Osteocyte (in vitro differentiated cells): ENCODE measurements at regions not wholly inside any gene's neighbourhood (a gene's known extent, or its start where the extent isn't known, plus 50 kb on each side); places are given as distances from the start of the nearest gene placed in this dataset.

Experiments
- DNase-seq: peaks from one replicate; pipeline ENCODE4 v3.0.0; 2021; ENCODE audit warnings: mixed read lengths; ENCODE audit not compliant: unreplicated experiment; ENCODE audit errors: extremely low spot score
- H3K27ac Mint-ChIP-seq: one replicate; pipeline ENCODE4 v1.8.0; 2021; ENCODE audit warnings: mild to moderate bottlenecking, mixed read lengths; ENCODE audit not compliant: unreplicated experiment
- H3K27me3 Mint-ChIP-seq: one replicate; pipeline ENCODE4 v1.8.0; 2021; ENCODE audit warnings: mixed read lengths; ENCODE audit not compliant: unreplicated experiment
- H3K36me3 Mint-ChIP-seq: one replicate; pipeline ENCODE4 v1.8.0; 2021; ENCODE audit warnings: mixed read lengths; ENCODE audit not compliant: unreplicated experiment
- H3K4me1 Mint-ChIP-seq: one replicate; pipeline ENCODE4 v1.8.0; 2021; ENCODE audit warnings: mixed read lengths; ENCODE audit not compliant: unreplicated experiment
- H3K4me3 Mint-ChIP-seq: one replicate; pipeline ENCODE4 v1.8.0; 2021; ENCODE audit warnings: mild to moderate bottlenecking, moderate library complexity, mixed read lengths; ENCODE audit not compliant: unreplicated experiment
- H3K9me3 Mint-ChIP-seq: one replicate; pipeline ENCODE4 v1.8.0; 2021; ENCODE audit warnings: mixed read lengths; ENCODE audit not compliant: unreplicated experiment
- TF ChIP-seq, protein P1 (sequence below): fragments of 200-600 bp; sonication (generic); IDR thresholded peaks from 2 replicates; pipeline ENCODE4 v1.5.0; 2021; ENCODE audit warnings: antibody characterized with exemption, mild to moderate bottlenecking, moderate library complexity

DNA sequence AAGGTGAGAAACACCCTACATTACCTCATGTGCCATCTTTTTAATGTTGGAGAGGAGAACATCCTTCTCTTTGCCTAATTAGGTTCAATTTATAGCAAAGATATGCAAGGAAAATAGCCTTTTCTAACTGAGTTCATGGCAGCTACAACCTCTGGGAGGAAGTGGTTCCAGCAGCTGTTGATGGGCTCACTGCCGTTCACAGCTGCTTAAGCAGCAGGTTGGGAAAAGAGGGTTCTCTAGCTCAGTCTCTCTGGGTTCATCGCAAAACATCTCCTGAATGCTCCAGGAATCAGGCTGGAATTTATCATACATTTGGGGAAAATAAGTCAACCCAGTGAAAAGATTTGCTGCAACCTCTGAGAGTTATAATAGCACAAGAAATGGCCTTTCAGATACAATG lies 115.1 kb downstream of the UNC5CL start:
- no peak overlapping the region for H3K27ac Mint-ChIP-seq
- H3K27me3 Mint-ChIP-seq: peaks cover 6% of the 10 kb centered on the region
- DNase-seq: no peak
- peaks cover 5% of the 10 kb centered on the region for H3K4me1 Mint-ChIP-seq
- H3K36me3 Mint-ChIP-seq: no peaks in the 10 kb centered on the region
- TF ChIP-seq, protein P1, sequence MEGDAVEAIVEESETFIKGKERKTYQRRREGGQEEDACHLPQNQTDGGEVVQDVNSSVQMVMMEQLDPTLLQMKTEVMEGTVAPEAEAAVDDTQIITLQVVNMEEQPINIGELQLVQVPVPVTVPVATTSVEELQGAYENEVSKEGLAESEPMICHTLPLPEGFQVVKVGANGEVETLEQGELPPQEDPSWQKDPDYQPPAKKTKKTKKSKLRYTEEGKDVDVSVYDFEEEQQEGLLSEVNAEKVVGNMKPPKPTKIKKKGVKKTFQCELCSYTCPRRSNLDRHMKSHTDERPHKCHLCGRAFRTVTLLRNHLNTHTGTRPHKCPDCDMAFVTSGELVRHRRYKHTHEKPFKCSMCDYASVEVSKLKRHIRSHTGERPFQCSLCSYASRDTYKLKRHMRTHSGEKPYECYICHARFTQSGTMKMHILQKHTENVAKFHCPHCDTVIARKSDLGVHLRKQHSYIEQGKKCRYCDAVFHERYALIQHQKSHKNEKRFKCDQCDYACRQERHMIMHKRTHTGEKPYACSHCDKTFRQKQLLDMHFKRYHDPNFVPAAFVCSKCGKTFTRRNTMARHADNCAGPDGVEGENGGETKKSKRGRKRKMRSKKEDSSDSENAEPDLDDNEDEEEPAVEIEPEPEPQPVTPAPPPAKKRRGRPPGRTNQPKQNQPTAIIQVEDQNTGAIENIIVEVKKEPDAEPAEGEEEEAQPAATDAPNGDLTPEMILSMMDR: no peak
- no peaks in the 10 kb centered on the region for H3K9me3 Mint-ChIP-seq
- H3K4me3 Mint-ChIP-seq: no peak overlapping the region

DNA sequence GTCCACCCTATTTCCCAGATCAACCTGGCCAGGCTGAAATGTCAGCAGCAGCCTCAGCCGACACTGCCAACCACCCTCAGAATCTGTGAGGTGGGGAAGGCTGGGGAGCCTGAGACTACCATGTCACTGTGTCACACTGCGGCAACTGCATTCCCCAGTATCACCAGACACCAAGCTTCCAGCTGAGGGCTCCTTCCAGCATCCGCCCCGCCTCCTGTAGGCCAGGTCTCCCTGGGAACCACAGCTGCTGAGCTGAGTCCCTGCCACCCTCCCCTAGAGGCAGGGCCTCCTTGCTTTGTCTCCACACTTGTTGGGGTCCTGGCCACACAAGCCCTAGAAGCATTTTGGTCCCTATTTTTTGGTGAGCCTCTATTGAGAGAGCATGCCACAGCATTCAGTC lies 115.7 kb downstream of the UNC5CL start:
- no peak overlapping the region for H3K4me3 Mint-ChIP-seq
- no peak overlapping the region for H3K27ac Mint-ChIP-seq
- TF ChIP-seq, protein P1: no peak
- H3K4me1 Mint-ChIP-seq: peaks cover 5% of the 10 kb centered on the region
- no peak for DNase-seq
- H3K36me3 Mint-ChIP-seq: no peaks in the 10 kb centered on the region
- H3K27me3 Mint-ChIP-seq: peaks cover 7% of the 10 kb centered on the region
- no peaks in the 10 kb centered on the region for H3K9me3 Mint-ChIP-seq

DNA sequence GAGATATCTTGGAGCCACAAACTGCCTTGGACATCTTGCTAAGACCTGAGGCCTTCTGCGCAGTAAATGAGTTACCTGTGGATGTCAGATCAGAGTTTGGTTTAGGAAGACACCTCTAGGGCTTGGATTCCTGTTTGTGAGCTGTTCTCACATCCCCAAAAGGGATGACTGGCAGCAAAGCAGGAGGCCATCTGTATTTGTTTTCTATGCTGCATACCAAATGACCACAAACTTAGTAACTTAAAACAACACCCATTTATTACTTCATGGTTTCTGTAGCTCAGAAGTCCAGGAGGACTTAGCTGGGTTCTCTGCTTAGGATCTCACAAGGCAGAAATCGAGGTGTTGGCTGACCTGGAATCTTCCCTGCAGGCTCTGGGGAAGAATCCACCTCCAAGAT lies 116.7 kb downstream of the UNC5CL start:
- Mint-ChIP-seq H3K9me3 (no peaks in the 10 kb centered on the region), H3K36me3 (no peaks in the 10 kb centered on the region), H3K4me1 (peaks cover 5% of the 10 kb centered on the region), H3K27me3 (peaks cover 7% of the 10 kb centered on the region), H3K4me3 (no peak overlapping the region), H3K27ac (no peak overlapping the region)
- no peak for DNase-seq
- TF ChIP-seq, protein P1: no peak

DNA sequence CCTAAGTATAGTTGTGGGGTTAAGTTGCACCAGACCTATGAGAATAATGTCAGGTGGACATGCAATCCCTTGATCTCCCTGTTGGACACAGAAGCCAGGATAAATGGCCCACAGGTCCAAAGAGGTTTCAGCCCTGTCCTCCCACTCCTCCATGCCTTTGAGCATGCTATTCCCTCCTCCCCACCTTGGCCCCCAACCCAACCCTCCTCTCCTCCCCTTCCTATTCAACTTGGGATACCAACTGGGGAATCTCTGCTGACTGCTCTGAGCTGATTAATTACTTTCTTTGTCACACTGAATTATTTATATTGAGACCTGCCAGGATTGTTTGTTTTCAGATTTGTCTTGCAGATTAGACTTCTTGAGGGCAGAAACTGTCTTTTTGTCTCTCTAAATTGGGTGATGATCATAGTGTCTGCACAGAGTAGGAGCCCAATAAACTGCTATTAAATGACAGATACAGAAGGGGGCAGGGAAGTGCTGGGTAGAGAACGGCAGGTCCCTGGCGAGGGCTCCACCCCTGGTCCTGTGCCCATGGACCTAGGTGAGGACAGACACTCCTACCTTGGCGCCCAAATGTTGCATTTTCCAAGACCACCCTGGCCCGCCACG lies 120.9 kb downstream of the UNC5CL start:
- Mint-ChIP-seq H3K9me3 (no peaks in the 10 kb centered on the region), H3K36me3 (no peaks in the 10 kb centered on the region), H3K4me1 (peaks cover 5% of the 10 kb centered on the region), H3K4me3 (no peak overlapping the region), H3K27ac (no peak overlapping the region), H3K27me3 (peaks cover 14% of the 10 kb centered on the region)
- DNase-seq: no peak
- TF ChIP-seq, protein P1: no peak

DNA sequence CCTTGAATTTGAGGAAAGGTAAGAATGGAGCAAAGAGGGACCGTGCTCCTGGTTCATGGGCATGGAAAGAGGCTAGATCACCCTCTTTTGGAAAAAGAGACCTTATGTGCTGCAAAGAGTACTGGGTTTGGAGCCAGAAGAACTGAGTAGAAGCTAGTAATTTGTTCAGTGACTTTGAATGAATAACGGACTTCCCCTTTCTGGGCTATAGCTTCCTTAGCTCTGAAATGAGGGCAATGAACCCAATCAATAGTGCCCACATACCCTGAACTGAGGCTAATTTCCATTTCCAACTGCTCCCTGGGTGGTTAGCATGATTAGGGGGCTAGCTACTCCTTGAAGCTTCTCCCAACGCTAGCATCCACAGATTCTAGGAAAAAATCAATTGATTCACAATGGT lies 121.4 kb downstream of the UNC5CL start:
- Mint-ChIP-seq H3K9me3 (no peaks in the 10 kb centered on the region), H3K4me1 (peaks cover 4% of the 10 kb centered on the region), H3K27me3 (peaks cover 14% of the 10 kb centered on the region), H3K36me3 (no peaks in the 10 kb centered on the region), H3K27ac (no peak overlapping the region), H3K4me3 (no peak overlapping the region)
- no peak for DNase-seq
- TF ChIP-seq, protein P1: no peak
